Transverse colon (tissue), 4 donors: ENCODE measurements at regions not wholly inside any gene's neighbourhood (a gene's known extent, or its start where the extent isn't known, plus 50 kb on each side); places are given as distances from the start of the nearest gene placed in this dataset.
"Not testable (repeated sequence)": the region's sequence is repeated elsewhere in the genome, so short reads cannot be mapped to it uniquely, and the experiment has no call there.

Experiments
- DNase-seq: peaks from one replicate; pipeline ENCODE4 v3.0.0-alpha.2; 2019
- H3K27ac ChIP-seq, 4 donors: fragments of 200-600 bp; sonication (generic); 2 replicates each; pipeline ENCODE4 v1.5.1; 2016 to 2018; ENCODE audit warnings: inconsistent platforms in 4 of 4
- H3K27me3 ChIP-seq: fragments of 200-600 bp; sonication (generic); 2 replicates; pipeline ENCODE4 v1.5.1; 2017; ENCODE audit warnings: inconsistent platforms
- H3K36me3 ChIP-seq, 4 donors: fragments of 200-600 bp; sonication (generic); 2 replicates each; pipeline ENCODE4 v1.5.1; 2017 to 2019; ENCODE audit warnings: inconsistent platforms in 4 of 4
- H3K4me1 ChIP-seq, 4 donors: fragments of 200-600 bp; sonication (generic); 2 replicates each; pipeline ENCODE4 v1.5.1; 2017 to 2020; ENCODE audit warnings: inconsistent platforms in 4 of 4
- H3K4me3 ChIP-seq, 4 donors: fragments of 200-600 bp; sonication (generic); 1 replicate in 1 of 4; 2 replicates in 3 of 4; pipeline versions ENCODE4 v1.5.1 to v1.6.1; 2017 to 2019; ENCODE audit warnings: inconsistent platforms in 4 of 4
- H3K9me3 ChIP-seq, 2 donors: fragments of 200-600 bp; sonication (generic); 2 replicates each; pipeline ENCODE4 v1.5.1; 2017 to 2019; ENCODE audit warnings: inconsistent platforms in 2 of 2
- POLR2A ChIP-seq: fragments of 450-650 bp; IDR thresholded peaks from one replicate; pipeline ENCODE4 v1.6.1; 2016; ENCODE audit warnings: antibody characterized with exemption, mild to moderate bottlenecking, moderate library complexity
- POLR2AphosphoS5 ChIP-seq, 3 donors: sonication (generic); formaldehyde crosslinking; IDR thresholded peaks; one replicate each; pipeline ENCODE4 v1.6.1; 2016; ENCODE audit warnings: antibody characterized with exemption in 3 of 3
- WGBS, 2 donors: methylation state at CpG; one replicate each; pipeline ENCODE4 v1.1.5; 2018; ENCODE audit warnings: low coverage in 1 of 2; 5-methylcytosine and 5-hydroxymethylcytosine counted together
- in situ Hi-C, 4 donors: fragments of 200-750 bp; cut with MboI; loops; one replicate each; pipeline versions ENCODE4 v1.15.0 to v1.15.1; 2017; ENCODE audit warnings: low sequenced_read_pairs in 3 of 4, low pct_ligation_motif_present in 1 of 4, low pct_unique_long_range_greater_than_20kb in 1 of 4
- intact Hi-C: fragments of 100-400 bp; cut with DNase I; formaldehyde crosslinking; loops from one replicate; pipeline ENCODE4 v1.15.1; 2023; ENCODE audit warnings: low total_unique reads
- TF ChIP-seq, protein P1 (sequence below), 5 experiments: fragments of 200-600 bp in 3 of 5; fragments of 450-650 bp in 2 of 5; sonication (generic) in 3 of 5; IDR thresholded peaks; 1 replicate in 2 of 5; 2 replicates in 3 of 5; pipeline ENCODE4 v1.5.1; 2016 to 2017; ENCODE audit warnings: antibody characterized with exemption in 5 of 5, inconsistent platforms in 3 of 5, mild to moderate bottlenecking in 2 of 5, moderate library complexity in 1 of 5

DNA sequence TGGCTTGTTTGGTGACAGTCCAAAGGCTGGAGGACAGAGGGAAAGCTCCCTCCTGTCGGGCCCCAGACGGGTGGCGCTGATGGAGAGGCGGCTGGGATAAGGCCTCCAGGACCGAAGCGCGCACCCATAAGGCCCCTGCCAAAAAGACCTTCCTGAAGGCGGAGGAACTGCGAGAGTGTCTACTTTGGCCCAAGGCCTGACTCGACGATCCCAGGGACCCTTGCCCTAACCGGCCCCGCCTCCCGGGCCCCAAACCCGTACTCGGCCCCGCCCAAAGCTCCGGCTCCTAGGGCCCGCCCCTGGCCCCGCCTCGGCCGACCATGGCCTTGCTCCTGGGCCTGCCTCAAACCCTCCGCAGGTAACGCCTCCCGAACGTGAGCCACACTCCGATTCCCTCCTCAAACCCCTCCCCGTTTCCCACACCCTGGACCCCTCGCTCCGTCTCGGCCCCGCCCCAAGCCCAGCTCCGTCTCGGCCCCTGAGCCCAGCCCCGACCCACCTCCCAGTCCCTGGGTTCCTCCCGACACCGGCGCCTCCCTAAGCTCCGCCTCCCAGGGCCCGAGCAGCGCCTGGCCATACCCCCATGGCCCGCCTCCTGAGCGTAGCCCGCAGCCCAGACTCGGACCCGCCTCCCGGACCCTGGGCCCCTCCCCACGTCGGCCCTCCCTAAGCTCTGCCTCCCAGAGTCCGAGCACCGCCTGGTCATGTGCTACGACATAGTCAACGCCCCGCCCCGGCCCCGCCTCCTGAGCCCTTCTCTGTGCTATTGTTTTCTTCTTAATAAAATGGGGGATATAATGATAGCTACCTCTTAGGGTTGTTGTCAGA lies 90.0 kb upstream of the DRD5 start:
- in situ Hi-C loops (no loop called here), intact Hi-C loops (no loop called here)
- WGBS, 2 donors: 2% methylated on average over 34 of the region's 56 CpGs; no CpG with 5 or more reads in 1 of the 2 donors
- Histone ChIP-seq H3K36me3 (no peaks in the 10 kb centered on the region), H3K4me3 (peak overlapping the region; percentile 36 to 64 (median 50)), H3K27me3 (no peaks in the 10 kb centered on the region), H3K27ac (peak overlapping the region; percentile 81 to 88 (median 86)), H3K4me1 (peaks cover 0 to 13% (median 2%) of the 10 kb centered on the region in 4 donors), H3K9me3 (no peaks in the 10 kb centered on the region)
- peak in 1 of 3 donors; percentile 4 for TF ChIP-seq POLR2AphosphoS5 (IDR thresholded peaks at IDR 0.05)
- TF ChIP-seq, protein P1, sequence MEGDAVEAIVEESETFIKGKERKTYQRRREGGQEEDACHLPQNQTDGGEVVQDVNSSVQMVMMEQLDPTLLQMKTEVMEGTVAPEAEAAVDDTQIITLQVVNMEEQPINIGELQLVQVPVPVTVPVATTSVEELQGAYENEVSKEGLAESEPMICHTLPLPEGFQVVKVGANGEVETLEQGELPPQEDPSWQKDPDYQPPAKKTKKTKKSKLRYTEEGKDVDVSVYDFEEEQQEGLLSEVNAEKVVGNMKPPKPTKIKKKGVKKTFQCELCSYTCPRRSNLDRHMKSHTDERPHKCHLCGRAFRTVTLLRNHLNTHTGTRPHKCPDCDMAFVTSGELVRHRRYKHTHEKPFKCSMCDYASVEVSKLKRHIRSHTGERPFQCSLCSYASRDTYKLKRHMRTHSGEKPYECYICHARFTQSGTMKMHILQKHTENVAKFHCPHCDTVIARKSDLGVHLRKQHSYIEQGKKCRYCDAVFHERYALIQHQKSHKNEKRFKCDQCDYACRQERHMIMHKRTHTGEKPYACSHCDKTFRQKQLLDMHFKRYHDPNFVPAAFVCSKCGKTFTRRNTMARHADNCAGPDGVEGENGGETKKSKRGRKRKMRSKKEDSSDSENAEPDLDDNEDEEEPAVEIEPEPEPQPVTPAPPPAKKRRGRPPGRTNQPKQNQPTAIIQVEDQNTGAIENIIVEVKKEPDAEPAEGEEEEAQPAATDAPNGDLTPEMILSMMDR (IDR thresholded peaks at IDR 0.05): no peak
- TF ChIP-seq POLR2A: peak; percentile 29
- peak; percentile 98 for DNase-seq

DNA sequence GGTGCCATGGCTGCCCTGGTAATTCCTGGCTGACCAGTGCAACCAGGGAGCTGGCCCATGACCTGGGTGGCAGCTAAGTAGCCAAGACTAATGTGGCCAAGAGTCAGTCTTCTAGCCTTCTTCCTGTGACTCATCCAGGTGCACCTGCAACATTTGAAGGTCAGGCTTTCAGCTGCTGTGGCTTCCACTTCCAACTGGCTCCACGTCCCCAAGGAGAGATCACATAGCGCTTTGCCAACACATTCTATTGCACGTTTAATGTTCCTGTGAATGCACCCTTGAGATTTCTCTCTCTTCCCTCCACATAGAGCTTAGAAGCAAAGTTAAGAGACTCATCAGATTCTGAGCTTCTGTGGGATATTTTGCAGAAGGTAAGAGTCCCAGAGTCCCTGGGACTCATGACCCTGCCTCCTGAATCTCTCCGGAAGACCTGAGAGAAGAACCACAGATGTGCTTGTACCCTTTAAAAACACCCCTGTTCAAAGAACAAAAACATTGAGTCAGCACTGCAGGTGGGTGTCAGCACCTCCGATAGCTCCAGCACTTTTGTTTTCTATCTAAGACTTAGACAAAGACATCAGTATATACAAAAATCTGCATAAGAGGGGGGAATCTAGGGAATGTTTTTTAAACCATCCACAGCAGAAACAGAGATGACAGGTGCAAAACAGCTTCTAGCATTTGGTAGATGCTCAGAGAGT lies 88.5 kb upstream of the DRD5 start:
- H3K4me3 ChIP-seq, H3K27ac ChIP-seq, H3K27me3 ChIP-seq, in situ Hi-C loops, H3K9me3 ChIP-seq, H3K36me3 ChIP-seq, intact Hi-C loops, DNase-seq: not testable (repeated sequence)
- peaks cover 0 to 13% (median 2%) of the 10 kb centered on the region in 4 donors for H3K4me1 ChIP-seq
- WGBS, 2 donors: 76 to 79% methylated on average over 5 of the region's 5 CpGs

DNA sequence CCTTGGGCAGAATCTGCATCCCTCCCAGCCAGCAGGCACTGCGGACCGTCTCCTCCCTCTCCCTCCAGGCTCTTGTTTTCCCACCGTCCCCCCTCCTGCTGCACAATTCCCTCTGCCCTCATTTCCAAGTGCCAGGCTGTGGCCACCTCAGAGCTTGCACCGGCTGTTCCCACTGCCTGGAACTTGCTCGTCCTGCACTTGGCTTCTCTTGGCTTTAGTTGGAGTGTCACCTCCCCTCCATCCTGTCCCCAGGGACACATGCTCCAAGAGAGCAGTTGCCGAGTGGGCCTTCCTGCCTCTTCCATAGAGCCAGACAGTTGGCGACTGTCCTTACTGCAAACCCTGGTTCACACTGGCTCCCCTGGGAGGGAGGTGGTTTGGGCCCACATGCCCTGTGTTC lies 87.0 kb upstream of the DRD5 start:
- intact Hi-C loops, H3K27ac ChIP-seq, H3K36me3 ChIP-seq, H3K9me3 ChIP-seq, H3K27me3 ChIP-seq, H3K4me3 ChIP-seq, in situ Hi-C loops, DNase-seq: not testable (repeated sequence)
- peaks cover 0 to 13% (median 2%) of the 10 kb centered on the region in 4 donors for H3K4me1 ChIP-seq
- 83 to 85% methylated on average over 3 to 7 of the region's 7 CpGs for WGBS, 2 donors

DNA sequence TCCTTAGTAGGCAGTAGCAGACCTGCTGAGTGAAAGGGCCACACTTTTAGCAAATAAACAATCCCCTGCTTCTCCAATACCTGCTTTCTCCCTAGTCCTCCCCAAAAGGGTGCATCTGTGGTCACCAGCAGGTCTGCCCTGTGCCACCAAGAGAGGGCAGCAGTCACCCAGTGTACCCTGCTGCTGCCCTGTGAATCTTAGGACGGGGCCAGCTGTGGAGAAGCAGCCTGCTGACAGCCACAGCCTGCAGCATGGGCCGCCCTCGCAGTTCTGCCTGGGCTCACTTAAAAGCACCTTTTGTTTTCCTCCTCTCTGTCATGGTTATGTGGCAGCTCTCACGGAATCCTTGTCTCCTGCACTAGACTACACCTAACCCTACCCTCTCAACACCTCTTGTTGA lies 85.4 kb upstream of the DRD5 start:
- H3K4me3 ChIP-seq, intact Hi-C loops, H3K36me3 ChIP-seq, H3K9me3 ChIP-seq, H3K4me1 ChIP-seq, H3K27ac ChIP-seq, H3K27me3 ChIP-seq, in situ Hi-C loops: not testable (repeated sequence)
- TF ChIP-seq, protein P1 (IDR thresholded peaks at IDR 0.05): peak; percentile 27 to 57 (median 36)
- DNase-seq: peak; percentile 44
- WGBS, 2 donors: 33% methylated on average over 4 of the region's 4 CpGs; no CpG with 5 or more reads in 1 of the 2 donors

DNA sequence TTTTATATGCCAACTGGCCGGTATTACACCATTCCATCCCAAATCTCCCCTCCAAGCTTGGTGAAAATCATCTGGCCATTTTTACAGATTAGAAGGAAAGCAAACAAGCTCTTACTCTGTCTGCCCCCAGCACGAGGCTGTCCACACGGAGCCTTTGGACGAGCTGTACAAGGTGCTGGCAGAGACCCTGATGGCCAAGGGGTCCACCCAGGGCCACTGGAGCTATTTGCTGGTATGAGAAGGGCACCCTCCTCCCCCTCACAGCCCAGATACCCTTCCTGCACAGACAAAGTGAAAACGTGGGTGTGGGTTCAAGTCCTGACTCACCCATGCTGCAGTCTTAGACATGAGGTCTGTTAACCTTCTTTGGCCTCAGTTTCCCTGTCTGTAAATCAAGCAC lies 84.9 kb upstream of the DRD5 start:
- in situ Hi-C loops, H3K36me3 ChIP-seq, H3K27me3 ChIP-seq, DNase-seq, H3K4me3 ChIP-seq, H3K4me1 ChIP-seq, H3K27ac ChIP-seq, intact Hi-C loops, H3K9me3 ChIP-seq: not testable (repeated sequence)
- WGBS, 2 donors: 81 to 93% methylated on average over 3 to 5 of the region's 5 CpGs

DNA sequence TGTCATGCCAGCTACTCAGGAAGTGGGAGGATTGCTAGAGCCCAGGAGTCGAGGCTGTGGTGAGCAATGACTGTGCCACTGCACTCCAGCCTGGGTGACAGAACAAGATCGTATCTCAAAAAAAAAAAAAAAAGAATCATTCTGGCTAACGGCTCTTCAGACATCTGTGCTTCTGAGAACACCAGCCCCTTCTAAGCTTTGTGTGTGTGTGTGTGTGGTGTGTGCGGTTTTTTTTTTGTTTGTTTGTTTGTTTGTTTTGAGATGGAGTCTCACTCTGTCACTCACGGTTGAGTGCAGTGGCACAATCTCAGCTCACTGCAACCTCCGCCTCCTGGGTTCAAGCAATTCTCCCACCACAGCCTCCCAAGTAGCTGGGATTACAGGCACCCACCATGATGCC lies 79.4 kb upstream of the DRD5 start:
- in situ Hi-C loops: loop anchor here in 1 of 4 donors (10.0 kb wide), 1 partner anchor 313 kb away; no protein-coding TSS in a partner anchor
- H3K27me3 ChIP-seq, H3K27ac ChIP-seq, H3K9me3 ChIP-seq, intact Hi-C loops, H3K4me1 ChIP-seq, H3K36me3 ChIP-seq, H3K4me3 ChIP-seq, DNase-seq: not testable (repeated sequence)
- WGBS, 2 donors: 75 to 83% methylated on average over 2 to 6 of the region's 6 CpGs

DNA sequence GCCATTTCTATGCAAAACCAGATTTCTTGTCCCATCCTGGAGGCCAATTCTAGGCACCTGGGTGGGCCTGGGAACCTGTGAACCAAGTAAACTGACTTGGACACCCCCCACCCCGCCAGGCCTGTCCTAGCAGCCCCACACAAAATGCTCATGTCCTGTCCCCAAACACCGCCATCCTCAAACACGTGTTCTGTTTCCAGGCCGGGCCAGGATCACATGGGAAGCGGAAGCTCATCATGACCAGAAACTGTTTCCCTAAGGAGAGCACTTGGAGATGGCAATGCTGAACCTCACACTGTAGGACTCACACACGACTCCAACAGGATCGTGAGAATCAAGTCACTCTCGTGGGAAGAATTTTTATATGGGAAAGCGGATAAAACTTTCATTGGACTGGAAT lies 78.7 kb upstream of the DRD5 start:
- WGBS, 2 donors: 92 to 100% methylated on average over 2 to 9 of the region's 9 CpGs
- H3K9me3 ChIP-seq, H3K27ac ChIP-seq, DNase-seq, H3K4me3 ChIP-seq, intact Hi-C loops, H3K27me3 ChIP-seq, H3K36me3 ChIP-seq: not testable (repeated sequence)
- in situ Hi-C loops: loop anchor here in 1 of 4 donors (10.0 kb wide), 1 partner anchor 312 kb away; no protein-coding TSS in a partner anchor
- H3K4me1 ChIP-seq: peaks cover 0 to 14% (median 5%) of the 10 kb centered on the region in 4 donors
